ENCODE measurements at regions not wholly inside any gene's neighbourhood (a gene's known extent, or its start where the extent isn't known, plus 50 kb on each side); places are given as distances from the start of the nearest gene placed in this dataset.
"Not testable (repeated sequence)": the region's sequence is repeated elsewhere in the genome, so short reads cannot be mapped to it uniquely, and the experiment has no call there.

DNA sequence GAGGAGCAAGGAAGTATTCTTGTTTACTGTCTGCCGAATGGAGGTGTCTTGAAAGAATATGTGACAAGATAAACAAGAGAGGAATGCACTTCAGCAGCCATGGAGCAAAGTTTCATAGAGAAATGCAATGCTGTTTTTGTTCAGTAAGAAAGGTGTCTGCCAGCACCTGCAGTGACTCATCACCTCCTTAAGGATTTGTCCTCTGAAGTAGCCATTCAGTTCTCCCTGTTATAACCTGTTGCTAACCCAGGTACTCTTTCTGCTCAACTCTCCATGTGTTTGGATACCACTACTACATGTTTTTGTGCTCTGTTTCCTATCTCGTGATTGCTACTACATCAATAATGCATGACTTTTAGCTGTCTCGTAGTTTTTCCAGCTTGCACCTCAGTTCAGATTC is 328.9 kb downstream of the CHL1 start:
- DNase-seq, result no peak

DNA sequence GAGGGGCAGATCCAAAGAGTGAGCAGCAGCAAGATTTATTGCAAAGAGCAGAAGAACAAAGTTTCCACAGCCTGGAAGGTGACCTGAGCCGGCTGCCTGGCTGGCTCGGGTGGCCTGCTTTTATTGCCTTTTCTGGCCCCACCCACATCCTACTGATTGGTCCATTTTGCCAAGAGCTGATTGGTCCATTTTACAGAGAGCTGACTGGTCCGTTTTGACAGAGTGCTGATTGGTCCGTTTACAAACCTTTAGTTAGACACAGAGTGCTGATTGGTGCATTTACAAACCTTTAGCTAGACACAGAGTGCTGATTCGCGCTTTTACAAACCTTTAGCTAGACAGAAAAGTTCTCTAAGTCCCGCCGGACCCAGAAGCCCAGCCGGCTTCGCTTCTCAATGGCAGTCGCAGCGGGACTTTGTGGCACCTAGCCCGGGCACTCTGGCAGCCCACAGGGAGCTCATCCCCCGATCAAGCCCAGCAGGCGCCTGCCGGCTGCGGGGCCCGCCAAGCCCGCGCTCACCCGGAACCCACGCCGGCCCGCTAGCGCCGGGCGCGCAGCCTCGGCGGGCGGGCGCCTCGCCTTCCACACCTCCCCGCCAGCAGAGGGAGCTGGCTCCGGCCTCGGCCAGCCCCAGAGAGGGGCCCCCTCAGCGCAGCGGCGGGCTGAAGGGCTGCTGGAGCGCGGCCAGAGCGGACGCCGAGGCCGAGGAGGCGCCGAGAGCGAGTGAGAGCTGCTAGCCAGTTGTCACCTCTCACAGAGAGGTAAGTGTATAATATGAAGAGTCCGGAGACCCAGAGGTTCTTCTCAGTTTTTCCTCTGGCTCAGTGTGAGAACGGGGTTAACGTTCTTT is 339.2 kb downstream of the CHL1 start:
- peak; percentile 54 for DNase-seq

DNA sequence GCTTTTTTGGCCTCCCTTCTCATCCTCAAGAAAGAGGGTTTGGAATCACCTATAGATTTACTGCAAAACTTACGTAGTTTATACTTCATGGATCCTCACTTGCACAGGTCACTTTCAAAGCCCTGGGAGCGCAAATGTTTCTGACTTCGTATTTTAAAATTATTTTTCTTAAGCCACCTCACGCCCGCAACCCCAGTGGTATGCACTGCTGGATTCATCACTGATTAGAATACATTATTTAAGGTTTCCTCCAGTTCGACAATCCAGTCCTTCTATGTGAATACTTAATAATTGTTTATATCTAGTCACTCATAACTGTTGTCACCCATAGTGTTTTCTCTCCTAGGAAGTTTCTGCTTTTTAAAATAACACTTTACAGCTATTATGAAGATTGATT is 339.9 kb downstream of the CHL1 start:
- DNase-seq, result peak; percentile 0

DNA sequence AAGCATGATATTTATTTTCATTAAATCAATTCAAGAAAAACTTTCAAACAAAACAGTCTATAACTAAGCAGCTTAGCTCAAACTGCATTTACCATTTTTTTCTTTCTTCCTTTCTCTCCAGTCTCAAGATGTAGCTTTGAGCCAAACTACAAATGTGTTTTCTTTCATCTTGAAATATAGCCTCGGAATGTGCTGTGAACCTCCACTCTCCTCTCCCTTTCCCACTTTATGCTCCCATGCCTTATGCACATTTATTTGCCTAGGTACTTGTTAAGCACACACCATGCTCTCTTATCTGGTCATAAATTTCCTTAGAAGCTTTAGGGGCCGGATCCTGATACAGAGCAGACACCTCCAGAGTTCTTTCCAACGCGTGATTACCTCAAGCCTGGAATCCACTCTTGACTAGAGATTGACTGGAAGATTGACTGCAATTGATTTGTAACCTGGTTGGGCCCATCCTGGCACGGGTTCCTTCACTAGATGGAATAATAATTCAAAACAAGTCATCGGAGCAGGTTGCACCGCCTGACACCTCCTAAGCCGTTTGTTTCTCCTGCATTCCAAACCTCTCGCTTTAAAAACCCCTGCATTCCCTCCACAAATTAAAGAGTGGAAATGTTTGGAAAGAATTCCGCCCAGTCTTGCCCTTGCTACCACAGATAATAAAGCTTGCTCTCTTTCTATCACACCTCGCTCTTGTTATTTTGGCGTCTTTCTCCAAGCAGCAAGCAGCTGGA is 344.7 kb downstream of the CHL1 start:
- no peak for DNase-seq

DNA sequence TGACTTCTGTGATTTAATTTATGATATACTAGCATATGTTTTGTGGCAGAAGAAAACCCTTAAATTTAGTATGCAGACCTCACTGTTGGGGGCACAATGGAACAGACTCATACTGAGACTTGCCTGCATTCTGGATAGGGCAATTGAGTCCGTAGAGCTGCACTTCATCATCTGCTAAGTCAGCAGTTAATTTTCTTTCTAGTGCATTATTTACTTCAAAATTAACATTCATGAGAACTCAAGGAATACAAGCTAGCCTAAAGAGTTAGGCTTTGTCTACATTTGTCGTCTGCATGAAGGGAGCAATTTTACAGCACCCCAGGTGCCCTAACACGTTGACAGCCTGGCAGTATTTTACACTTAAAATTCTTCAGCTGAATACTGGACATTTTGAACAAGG is 345.5 kb downstream of the CHL1 start:
- DNase-seq, result no peak

DNA sequence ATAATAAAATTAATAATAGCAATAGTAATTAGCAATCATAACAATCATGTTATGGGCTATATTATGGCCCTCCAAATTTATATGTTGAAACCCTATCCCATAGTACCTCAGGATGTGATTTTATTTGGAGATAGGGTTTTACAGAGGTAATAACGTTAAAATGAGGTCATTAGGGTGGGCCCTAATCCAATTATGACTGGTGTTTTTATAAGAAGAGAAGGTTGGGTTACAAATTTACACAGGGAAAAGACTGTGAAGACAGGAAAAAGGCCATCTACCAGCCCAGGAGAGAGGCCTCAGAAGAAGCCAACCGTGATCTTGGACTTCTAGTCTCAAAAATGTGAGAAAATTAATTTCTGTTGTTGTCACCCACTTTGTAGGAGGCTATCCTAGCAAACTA is 353.1 kb downstream of the CHL1 start:
- DNase-seq, result no peak

DNA sequence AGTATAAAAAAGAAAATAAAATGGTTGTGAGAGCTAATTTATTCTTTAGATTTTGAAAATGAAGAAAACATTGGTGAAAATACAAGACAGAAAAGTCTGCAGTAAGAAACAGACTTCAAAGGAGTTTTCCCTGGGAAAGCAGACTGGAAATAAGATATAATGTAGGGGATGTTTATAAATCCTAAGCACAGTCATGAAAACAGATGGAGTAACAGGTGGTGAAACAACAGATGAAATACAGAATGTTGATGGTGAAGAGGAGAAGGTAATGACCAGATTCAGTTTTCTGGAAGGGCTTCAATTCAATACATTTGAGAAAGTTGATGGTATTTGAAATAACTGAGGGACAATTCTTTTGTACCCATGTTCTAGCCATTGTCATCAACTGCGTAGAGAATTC is 353.9 kb downstream of the CHL1 start:
- DNase-seq, result no peak

DNA sequence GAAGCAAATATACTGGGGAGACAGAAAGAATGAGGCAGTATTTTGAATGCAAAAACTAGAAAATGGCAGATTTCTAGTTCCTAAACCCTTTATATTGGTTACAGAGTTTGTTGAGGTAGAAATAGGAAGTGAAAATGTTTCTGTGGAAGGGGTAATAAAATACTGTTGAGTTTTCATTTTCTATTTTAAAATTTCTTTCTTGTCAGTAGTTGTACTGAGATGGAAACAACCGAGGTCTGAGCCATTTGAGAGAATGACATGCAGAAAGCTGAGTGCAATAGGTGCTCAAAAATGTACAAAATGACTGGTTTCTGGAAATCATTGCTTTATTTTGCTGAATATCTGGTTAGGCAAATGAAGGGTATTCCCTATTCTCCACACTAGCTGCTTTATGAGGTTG is 361.4 kb downstream of the CHL1 start:
- DNase-seq, result no peak

DNA sequence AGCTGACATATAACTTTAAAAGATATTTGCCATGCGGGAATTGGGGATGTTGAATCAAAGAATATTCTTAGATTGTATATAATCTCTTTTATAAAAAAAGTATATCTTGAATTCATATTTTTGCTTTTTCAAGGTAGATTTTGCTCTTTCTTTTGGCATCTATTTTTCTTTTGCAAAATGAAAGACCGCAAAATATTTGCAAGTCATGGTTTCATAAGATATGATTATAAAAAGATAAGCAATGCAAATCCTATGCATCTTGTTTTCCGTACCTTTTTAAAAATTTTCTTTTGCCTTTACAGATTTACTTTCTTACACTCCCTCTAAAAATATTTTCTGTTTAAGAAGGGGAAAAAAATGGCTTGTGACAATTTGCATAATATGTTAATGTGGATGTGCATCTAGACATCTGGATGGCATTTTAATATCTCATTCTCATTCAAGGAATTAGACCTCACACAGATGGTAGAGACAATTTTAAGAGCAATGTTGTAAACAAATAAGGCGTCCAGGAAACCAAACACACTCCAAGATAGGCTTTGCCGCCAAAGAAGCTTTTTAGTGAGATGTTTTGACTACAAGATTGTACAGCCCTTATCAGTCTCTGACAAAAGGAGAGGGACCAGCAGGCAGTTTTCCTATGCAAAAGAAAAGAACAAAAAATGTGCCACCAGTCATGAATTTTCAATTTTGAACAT is 371.1 kb downstream of the CHL1 start:
- DNase-seq, result no peak

DNA sequence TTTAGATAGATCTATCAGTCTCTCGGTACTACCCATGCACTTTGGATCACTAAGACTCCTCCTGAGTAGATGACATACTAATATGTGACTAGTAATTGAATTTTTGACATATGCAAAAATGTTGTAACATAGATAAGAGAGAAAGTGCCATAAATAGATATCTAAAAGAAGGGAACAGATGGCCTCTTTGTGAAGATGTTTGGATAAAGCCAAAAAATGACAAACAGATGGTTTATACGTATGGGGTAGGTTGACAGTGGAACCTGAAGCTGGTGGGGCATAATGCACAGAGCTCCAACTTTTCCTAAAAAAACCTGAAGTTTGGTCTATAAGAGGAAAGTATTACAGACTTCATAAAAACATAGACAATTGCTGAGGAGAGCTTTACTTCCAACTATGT is 383.0 kb downstream of the CHL1 start:
- not testable (repeated sequence) for DNase-seq

DNA sequence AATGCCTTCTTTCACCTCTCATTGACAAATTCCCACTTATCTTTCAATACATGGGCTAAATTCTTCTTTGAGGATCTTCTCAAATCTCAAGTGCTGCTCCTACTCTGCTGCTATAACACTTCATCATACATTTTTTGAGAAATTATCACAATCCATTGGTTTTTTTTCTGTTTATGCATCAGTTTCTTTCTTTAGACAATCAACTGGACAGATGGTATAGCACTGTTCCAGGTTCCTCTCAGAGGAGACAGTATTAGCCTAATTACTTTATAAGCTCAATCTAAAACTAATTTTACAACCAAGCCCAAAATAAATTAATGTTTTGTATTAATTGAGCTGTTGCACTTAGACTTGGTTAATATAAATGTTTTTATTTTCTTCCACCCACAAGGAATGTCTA is 392.5 kb downstream of the CHL1 start:
- DNase-seq, result not testable (repeated sequence)

DNA sequence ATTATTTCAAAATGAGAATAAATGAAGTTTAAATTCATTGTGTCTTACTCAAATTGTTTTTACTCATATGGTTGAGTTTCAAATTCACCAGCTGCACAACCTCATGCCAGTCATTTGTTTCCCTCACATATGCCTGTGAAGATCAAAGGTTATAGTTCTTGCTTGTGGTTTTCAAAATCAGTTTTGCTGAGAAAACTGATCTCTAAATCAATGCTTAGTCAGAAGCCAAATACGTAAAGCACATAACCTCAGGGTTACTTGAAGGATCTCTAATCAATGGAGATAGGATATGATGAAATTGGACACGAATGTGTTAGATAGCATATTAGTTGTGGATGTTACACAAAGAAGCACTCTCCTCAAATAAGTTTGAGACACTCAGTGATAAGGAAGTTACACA is 400.7 kb downstream of the CHL1 start:
- DNase-seq, result not testable (repeated sequence)

DNA sequence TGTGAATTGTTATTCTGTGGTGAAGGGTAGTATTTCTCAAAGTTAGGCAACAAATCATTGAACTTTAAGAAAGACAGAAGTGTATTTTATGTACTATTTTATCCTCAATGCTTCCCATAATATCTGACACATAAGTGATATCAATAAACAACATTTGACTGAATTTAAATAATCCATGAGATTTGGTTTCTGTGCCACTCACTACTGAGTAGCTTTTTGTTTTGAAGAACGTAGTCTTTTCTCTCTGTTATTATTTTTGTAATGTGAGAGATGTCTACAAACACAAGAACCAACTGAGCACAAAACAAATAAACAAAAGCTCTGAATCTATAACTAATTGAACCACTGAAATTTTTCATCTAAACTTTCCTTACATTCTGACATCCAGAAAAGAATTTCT is 401.2 kb downstream of the CHL1 start:
- DNase-seq, result not testable (repeated sequence)

DNA sequence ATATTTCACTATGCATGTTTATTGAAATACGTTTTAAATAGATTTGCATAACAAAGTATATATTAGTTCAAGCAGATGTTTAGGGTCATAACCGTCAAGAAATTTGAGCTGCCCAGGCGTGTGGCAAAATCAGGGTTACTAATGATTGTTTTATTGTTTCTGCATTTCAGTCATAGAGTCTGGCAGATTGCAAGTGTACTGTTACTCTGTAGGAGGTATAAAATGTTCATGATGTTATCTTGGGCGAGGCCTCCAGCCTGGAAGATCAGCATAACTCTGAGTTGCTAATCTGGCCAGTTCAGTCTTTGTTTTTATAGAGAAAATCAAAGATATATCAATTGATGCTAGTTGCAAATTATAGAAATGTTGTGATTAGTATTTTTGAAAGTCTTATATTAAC is 410.9 kb downstream of the CHL1 start:
- DNase-seq, result not testable (repeated sequence)

DNA sequence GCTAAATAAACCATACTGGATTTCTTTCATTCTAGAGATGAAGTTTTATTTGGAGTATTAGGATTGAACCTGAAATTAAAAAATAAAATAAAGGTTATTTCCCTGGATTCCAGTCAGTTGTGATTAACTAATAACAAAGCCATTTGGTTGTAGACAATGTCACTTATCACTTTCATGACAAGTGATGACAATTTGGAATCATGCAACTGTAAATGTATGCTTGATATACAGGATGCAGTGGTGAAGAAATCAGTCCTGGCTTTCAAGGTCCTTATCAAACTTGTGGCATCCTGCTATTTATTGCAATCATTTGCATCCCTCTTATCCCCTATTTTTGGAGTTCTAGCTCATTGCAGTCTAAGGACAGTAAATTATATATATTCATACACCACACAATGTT is 425.2 kb downstream of the CHL1 start:
- DNase-seq, result no peak

DNA sequence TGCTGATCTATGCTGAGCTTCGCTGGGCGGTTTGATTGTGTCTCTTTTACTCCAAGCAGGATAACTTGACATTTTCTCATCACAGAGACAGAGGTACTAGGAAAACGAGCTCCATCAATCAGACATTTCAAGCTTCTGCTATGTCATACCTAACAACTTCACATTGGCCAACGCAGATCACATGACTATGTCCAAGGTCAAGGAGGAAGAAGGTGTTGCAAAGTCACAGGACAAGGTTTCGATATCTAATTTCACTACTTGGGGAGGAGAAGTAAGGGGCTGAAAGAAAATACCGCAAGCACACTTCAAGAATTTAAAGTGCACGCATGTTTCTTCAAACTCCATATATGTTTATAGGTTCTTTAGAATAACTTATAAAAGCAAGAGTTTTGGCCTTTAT is 425.8 kb downstream of the CHL1 start:
- no peak for DNase-seq

DNA sequence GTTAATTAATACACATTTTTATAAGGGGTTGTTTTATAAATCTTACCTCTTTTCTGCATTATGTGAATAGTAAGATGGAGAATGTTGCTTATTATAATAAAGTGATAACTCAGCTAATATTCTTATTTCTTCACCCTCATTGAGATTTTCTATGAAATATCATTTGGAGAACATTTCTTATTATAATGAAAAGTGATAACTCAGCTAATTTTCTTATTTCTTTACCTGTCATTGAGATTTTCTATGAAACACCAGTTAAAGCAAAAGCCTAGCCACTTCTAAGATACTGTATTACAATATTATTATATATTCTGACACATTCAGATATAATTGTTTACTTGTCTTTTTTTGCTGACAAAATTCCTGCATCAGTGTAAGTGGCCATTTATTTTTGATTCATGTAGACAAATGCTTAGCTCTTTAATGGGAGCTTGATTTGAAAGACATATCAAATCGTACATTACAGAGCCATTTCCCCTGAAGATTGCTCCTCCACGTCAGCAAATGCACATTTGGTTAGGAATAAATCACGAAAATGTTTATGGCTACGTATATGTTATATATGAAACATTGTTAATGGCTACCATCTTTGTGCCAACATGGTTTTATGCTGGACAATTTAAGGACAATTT is 427.5 kb downstream of the CHL1 start:
- DNase-seq, result no peak

DNA sequence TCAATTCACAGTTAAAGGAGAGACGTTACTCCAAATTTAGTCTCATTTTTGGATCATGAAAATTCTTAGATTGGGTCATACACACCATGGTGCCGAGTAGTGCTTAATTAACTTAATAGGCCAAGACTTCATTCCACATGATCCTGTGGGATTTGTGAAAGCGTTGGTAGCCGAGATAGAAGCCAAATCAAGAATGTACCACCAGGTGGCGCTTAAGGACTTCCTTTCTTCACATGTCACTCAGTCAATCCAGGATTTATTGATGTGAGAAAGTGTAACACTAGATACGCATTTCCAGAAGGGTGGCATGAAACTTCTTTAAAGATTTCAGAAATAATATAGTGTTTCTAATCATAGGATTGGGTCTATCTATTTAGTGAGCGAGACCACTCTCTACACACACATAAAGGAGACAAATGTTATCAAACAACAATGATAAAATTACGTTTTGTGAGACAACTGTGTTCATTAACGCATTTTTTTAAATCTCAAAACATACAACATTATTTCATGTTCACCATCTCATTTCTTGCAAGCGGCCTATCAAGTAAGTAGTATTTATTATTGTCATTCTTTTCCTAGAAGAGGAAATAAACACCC is 436.1 kb downstream of the CHL1 start:
- DNase-seq, result peak; percentile 74

DNA sequence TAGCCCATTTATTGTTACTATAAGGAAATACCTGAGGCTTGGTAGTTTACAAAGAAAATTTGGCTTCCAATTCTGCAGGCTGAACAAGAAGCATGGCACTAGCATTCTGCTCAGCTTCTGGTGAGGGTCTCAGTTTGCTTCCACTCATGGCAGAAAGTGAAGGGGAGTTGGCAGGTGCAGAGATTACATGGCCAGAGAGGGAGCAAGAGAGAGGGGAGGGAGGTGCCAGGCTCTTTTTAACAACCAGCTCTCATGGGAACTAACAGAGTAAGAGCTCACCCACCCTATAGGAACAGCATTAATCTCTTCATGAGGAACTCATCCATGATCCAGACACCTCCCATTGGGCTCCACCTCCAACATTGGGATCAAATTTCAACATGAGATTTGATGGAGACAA is 437.9 kb downstream of the CHL1 start:
- DNase-seq, result no peak

DNA sequence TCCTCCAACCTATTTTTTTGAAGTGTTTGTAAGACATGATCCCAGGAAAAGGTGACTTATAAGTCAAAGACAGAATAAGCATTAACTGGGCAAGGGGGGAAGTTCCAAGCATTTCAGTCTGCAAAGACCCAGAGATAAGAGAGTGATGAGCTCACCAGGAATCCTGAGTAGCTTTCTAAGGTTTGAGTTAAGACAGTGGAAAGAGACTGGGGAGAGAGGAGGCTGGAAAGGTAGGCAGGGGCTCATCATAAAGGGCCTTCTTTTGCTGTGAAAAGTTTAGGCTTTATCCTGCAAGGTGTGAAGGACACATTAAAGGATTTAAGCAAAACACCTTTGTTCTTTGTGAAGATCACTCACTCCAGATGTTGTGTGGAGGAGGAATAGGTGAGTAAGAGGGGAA is 438.8 kb downstream of the CHL1 start:
- no peak for DNase-seq

DNA sequence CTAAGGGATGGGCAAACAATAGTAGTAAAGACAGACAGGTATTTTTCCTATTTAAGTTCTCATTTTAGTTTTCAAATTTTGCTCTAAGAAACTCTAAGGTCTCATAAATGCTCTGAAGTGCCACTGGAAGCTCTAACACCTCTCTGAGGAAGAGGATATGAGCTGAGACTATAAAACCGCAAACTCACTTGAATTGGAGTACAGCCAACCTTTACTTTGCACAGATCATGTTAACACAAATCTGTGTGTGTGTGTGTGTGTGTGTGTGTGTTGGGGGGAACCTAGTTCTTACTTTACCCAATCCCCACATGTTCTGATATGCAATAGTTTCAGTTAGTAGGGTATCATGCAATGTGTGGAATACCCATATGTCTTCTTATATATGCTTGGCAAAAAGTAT is 446.8 kb downstream of the CHL1 start:
- peak; percentile 23 for DNase-seq

DNA sequence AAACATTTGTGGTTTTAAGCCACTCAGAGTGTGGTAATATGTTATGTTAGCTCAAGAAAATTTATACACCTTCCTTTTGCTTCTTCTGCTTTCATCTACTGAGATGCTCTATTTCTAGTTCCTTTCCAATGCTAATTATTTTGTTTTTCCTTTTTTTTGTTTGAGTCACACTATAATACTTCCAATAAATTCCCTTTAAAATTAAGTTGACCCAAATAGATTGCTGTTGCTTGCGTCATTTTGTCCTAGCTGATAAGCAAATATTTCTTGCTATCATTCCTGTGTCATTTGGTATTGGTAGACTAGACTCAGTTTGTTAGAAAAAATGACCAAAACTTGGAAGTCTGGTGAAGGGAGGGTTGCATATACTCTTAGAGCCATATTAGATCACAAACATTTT is 437.0 kb upstream of the CNTN6 start:
- DNase-seq, result no peak

DNA sequence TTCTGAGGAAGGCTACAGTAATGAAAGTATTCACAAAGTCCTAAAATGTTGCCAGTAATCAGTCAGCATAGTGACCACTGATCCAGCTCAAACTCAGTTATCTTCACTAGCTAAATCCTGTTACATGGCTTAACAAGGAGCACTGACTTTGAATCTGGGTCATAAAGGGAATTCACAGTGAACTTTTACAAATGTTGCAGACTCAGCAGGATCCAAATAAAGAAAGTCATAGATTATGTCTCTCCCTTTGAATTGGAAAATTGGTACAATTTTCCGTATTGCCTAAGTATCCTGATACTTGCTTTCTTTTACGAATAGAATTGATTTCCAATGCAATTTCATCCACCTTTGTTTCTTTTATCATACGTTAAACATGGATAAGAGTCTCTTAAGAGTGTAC is 431.5 kb upstream of the CNTN6 start:
- DNase-seq, result no peak
